IPS-15b (cell line): ENCODE measurements at regions not wholly inside any gene's neighbourhood (a gene's known extent, or its start where the extent isn't known, plus 50 kb on each side); places are given as distances from the start of the nearest gene placed in this dataset.

ENCODE experiments used
- H3K27me3 ChIP-seq: one replicate; pipeline ENCODE4 v1.6.1; 2013; ENCODE audit warnings: low read length; ENCODE audit not compliant: control insufficient read depth, insufficient read depth
- H3K36me3 ChIP-seq: one replicate; pipeline ENCODE4 v1.6.1; 2013; ENCODE audit warnings: low read length; ENCODE audit not compliant: control insufficient read depth, insufficient read depth
- H3K4me1 ChIP-seq: one replicate; pipeline ENCODE4 v1.6.1; 2013; ENCODE audit warnings: mild to moderate bottlenecking, low read length; ENCODE audit not compliant: control insufficient read depth, insufficient read depth
- H3K4me3 ChIP-seq: one replicate; pipeline ENCODE4 v1.5.1; 2013; ENCODE audit warnings: low read depth, low read length
- H3K9ac ChIP-seq: one replicate; pipeline ENCODE4 v1.6.1; 2013; ENCODE audit warnings: low read depth, mild to moderate bottlenecking, low read length
- H3K9me3 ChIP-seq: one replicate; pipeline ENCODE4 v1.6.1; 2013; ENCODE audit warnings: mild to moderate bottlenecking, low read length; ENCODE audit not compliant: control insufficient read depth, insufficient read depth

DNA sequence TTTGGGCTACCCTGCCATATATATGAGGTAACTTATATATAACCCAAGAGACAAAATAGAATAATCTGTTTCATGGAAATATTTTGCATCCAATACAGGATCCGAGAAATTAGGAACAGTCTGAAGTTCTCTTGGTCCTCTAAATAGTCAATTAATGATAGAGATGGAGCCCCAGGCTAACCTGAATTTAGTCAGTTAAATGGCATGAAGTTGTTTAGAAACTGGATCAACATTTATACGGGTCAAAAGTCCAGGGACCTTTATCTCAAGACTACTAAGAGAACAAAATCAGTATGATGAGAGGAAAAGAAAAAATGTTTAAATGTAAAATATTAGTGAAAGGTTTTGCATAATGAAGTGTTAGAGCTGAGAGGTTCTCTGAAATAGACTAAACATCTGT is 303.3 kb upstream of the ACTBL2 start:
- Histone ChIP-seq H3K36me3 (no peaks in the 10 kb centered on the region), H3K4me3 (no peak overlapping the region), H3K27me3 (no peaks in the 10 kb centered on the region)

DNA sequence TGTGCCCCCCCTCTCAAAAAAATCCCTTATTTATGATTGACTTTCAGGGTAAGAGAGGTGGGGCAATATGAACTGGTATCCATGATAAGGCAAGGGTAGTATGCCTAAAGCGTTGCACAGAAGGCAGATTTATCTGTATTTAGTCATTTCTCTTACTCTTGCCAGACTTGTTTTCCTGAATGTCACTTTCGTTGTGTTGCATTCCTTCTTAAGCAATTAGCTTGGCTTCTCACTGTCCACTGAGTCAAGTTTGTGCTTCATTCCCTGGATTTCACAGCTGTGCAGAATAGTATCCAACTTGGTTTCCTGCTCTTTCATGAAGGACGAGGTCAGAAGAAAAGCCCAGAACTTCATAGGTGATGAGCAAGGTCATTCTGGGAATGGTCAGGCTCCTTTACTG is 301.5 kb upstream of the ACTBL2 start:
- H3K36me3 ChIP-seq, result no peaks in the 10 kb centered on the region

More for the DNA sequence above, 303.3 kb upstream of the ACTBL2 start:
- no peak overlapping the region for H3K9ac ChIP-seq
- H3K9me3 ChIP-seq, result no peaks in the 10 kb centered on the region
- H3K4me1 ChIP-seq, result no peaks in the 10 kb centered on the region

DNA sequence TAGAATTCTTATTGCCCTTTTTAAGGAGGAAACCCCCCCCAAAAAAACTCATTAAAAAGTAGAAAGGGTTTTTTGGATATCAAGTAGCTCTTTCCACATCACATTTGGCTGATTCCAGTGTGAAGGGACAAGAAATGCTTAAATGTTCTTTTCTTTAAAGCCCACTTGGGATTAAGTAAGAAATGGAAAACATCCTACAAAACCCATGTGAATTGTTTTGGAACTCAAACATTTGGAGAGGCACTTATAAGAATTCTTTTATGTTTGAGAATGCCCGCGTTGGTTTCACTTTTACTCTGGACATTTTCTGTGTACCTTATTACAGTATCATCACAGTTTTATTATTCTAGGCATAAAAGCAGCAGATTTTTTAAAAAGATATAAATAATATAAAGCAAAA is 301.1 kb upstream of the ACTBL2 start:
- no peaks in the 10 kb centered on the region for H3K4me1 ChIP-seq
- H3K9me3 ChIP-seq, result no peaks in the 10 kb centered on the region
- no peaks in the 10 kb centered on the region for H3K36me3 ChIP-seq
- no peak overlapping the region for H3K4me3 ChIP-seq
- no peaks in the 10 kb centered on the region for H3K27me3 ChIP-seq
- no peak overlapping the region for H3K9ac ChIP-seq

More for the DNA sequence above, 301.5 kb upstream of the ACTBL2 start:
- Histone ChIP-seq H3K4me3 (no peak overlapping the region), H3K9ac (no peak overlapping the region), H3K27me3 (no peaks in the 10 kb centered on the region), H3K9me3 (no peaks in the 10 kb centered on the region), H3K4me1 (no peaks in the 10 kb centered on the region)

DNA sequence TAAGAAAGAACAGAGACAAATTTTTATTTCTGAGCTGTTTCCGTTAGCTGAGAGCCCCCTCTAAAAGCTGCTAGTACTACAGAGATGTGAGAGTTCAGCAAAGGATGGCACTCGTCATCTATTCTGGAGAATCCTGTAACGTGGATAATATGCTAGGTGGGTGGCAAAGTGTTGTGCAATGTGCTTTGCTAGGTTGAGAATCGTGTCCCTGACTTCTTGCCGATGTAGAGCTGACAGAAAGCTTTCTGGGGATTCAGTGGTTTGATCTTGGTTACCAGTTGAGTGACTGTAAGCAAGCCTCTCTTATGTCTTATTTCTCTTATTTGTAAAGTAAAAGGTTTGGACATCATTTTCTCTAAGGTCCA is 298.3 kb upstream of the ACTBL2 start:
- Histone ChIP-seq H3K27me3 (no peaks in the 10 kb centered on the region), H3K4me1 (no peaks in the 10 kb centered on the region), H3K4me3 (no peak overlapping the region), H3K9ac (no peak overlapping the region), H3K36me3 (no peaks in the 10 kb centered on the region), H3K9me3 (no peaks in the 10 kb centered on the region)

DNA sequence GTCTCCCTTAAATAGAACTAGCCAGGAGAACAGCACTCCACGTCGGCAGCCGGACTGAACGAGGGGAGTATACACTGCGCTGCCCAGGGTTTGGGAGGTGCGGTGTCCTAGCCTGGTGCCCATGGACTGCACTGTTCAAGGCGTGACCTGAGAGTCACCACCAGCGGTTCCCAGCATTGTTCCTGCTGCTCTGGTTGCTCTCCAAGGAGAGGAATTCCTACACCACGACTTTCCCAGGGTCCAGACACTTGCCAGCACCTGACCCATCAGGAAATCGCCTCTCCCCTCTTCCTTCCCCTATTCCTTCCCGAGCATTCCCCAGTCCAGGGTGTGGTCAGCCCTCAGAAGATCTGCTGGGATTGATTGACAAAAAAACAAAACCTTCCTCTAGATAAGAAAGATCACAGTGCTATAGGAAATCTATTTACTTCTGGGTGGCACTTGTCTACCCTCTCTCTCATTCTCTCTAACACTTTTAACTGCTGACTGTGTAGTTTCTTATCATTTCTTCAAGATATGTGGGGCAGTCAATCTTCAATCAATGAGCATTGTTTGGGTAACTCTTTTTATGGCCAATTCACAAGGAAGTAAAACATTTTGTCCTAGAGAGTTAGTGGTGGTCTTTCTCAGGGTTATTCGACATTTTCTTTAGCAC is 297.8 kb upstream of the ACTBL2 start:
- no peak overlapping the region for H3K4me3 ChIP-seq

DNA sequence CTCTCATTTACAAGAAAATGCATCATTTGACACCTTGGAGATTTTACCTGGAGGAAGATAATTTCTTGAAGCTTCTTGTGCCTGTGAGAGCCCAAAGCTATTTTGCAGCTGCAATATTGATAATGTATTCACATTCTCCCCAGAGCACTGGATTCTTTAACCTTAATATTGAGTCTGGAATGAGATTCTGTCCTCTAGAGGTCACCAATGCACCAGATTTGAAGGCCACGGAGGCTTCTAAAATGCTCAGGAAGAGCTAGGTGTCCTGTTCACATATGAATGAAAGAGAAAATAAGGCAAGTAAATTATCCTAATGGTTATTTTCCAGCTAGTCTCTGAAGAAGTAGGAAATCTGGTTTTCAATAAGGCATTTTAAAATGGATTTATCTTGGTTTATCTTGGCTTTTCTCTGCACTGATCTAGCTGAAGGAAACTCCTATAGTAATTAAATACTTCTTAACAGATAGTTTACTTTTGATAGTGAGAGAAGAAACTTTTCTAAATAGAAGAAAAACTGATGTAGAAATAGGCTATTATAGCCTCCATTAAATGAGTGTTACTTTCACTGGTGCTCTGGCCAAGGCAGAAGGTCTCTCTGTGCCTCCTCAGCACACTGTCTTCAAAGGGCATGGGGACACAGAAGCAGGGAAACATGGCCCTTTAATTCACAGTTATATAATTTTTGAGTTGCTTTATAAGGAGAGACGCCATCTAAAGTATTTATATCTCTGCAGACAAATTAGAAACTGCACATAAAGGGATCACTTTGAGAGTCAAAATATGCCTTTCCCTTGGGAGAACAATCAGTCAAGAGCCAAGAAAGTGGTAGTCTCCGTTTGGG is 297.0 kb upstream of the ACTBL2 start:
- no peaks in the 10 kb centered on the region for H3K4me1 ChIP-seq
- no peaks in the 10 kb centered on the region for H3K27me3 ChIP-seq
- H3K36me3 ChIP-seq, result no peaks in the 10 kb centered on the region
- H3K9me3 ChIP-seq, result no peaks in the 10 kb centered on the region
- no peak overlapping the region for H3K9ac ChIP-seq
- no peak overlapping the region for H3K4me3 ChIP-seq

More for the DNA sequence above, 297.8 kb upstream of the ACTBL2 start:
- Histone ChIP-seq H3K9me3 (no peaks in the 10 kb centered on the region), H3K9ac (no peak overlapping the region), H3K36me3 (no peaks in the 10 kb centered on the region), H3K4me1 (no peaks in the 10 kb centered on the region), H3K27me3 (no peaks in the 10 kb centered on the region)

DNA sequence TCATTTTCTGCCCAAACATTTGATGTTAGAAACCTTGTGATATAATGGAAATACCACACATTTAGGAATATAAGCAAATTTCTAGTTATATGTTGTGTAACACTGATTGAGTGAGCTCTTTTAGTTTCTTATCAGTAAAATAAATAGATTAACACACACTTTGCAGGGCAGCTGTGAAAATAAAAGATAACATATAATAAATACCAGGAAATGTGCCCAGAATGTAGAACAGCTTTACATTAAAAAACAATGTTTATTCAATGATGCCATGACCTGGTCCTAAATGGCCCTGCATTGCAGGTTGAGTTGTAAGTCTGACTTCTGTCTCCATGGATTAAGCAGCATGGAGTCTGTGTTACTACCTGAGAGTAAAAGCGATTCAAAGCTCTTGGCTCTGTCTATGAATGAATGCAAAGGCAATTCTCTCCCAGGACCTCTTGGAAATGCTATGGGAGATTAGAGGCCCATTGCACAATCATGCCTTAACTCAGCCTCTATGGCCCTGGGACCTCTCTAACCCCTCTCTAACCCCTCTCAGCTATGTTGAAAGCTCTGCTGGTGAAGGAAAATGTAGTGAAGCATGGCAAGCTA is 296.0 kb upstream of the ACTBL2 start:
- Histone ChIP-seq H3K27me3 (no peaks in the 10 kb centered on the region), H3K36me3 (no peaks in the 10 kb centered on the region), H3K4me3 (no peak overlapping the region), H3K9ac (no peak overlapping the region), H3K4me1 (no peaks in the 10 kb centered on the region), H3K9me3 (no peaks in the 10 kb centered on the region)

DNA sequence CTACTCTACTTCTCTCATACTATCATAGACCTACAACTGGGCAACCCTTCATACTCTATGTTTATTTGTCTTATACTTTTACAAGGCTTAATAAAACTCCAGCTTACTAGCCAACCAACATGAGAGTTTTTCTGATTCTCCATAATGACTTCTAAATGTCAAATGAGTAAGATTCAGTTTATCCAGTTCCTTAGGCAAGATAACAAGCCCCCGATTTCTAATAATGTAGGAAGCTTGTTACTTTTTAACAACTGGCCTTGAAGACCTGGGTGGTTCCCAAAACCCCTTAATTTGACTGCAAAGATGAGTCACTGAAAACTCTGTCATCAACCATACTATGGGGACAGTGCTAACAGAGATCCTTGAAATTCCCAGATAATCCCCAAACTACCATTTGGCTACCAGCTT is 294.6 kb upstream of the ACTBL2 start:
- H3K9me3 ChIP-seq, result no peaks in the 10 kb centered on the region
- no peaks in the 10 kb centered on the region for H3K27me3 ChIP-seq
- H3K9ac ChIP-seq, result no peak overlapping the region
- no peaks in the 10 kb centered on the region for H3K4me1 ChIP-seq
- H3K4me3 ChIP-seq, result no peak overlapping the region
- H3K36me3 ChIP-seq, result no peaks in the 10 kb centered on the region

DNA sequence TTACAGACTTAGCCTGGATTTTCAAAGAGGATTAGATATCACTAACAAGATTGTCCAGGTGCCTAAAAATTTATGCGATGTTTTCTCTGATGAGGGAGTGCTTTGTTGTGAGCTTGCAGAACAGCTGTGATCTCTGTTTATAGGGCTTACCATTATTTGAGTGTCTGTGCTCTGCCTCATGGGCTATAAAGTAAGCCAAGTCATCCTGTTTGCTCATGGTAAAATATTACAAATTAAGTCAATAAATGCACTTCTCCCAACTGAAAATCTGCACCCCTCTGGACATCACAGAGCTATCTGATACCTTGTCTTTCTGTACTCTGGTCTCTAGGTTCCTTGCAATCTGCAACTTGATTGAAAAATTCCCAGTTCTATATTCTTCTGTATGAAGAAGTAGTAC is 293.4 kb upstream of the ACTBL2 start:
- Histone ChIP-seq H3K36me3 (no peaks in the 10 kb centered on the region), H3K4me3 (no peak overlapping the region), H3K9ac (no peak overlapping the region), H3K9me3 (no peaks in the 10 kb centered on the region), H3K4me1 (no peaks in the 10 kb centered on the region), H3K27me3 (no peaks in the 10 kb centered on the region)

DNA sequence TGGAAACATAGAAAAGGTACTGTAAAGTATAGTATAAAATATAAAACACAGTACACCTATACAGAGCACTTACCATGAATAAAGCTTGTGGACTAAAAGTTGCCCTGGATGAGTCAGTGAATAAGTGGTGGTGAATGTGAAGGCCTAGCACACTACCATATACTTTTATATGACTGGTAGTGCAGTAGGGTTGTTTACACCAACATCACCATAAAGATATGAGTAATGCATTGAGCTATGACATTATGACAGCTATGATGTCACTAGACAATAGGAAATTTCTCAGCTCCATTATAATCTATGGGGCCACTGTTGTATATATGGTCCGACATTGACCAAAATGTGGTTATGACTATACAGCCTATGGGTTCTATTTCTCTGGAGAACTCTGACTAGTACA is 291.8 kb upstream of the ACTBL2 start:
- H3K36me3 ChIP-seq, result no peaks in the 10 kb centered on the region
- no peak overlapping the region for H3K4me3 ChIP-seq
- H3K9ac ChIP-seq, result no peak overlapping the region
- no peaks in the 10 kb centered on the region for H3K4me1 ChIP-seq
- no peaks in the 10 kb centered on the region for H3K27me3 ChIP-seq
- H3K9me3 ChIP-seq, result no peaks in the 10 kb centered on the region

DNA sequence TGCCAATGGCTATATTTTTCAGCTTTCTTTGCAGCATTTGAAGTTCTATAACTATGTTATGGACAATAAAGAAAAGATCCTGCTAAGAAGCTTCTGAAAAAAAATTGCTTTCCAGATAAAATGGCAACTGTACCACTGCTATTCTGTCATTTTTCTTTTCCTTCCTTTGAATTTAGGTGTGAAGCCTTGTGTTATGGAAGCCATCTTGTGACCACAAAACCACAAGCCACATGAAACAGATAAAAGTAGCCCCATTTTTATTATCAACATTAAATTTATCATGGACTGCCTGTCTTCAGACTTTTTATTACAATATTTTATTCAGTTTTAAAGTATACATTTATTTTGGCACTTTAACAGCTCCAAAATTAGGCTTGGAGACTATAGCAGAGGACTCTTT is 289.9 kb upstream of the ACTBL2 start:
- no peaks in the 10 kb centered on the region for H3K36me3 ChIP-seq
- H3K9me3 ChIP-seq, result no peaks in the 10 kb centered on the region
- H3K27me3 ChIP-seq, result no peaks in the 10 kb centered on the region
- H3K4me1 ChIP-seq, result no peaks in the 10 kb centered on the region
- H3K4me3 ChIP-seq, result no peak overlapping the region
- no peak overlapping the region for H3K9ac ChIP-seq

DNA sequence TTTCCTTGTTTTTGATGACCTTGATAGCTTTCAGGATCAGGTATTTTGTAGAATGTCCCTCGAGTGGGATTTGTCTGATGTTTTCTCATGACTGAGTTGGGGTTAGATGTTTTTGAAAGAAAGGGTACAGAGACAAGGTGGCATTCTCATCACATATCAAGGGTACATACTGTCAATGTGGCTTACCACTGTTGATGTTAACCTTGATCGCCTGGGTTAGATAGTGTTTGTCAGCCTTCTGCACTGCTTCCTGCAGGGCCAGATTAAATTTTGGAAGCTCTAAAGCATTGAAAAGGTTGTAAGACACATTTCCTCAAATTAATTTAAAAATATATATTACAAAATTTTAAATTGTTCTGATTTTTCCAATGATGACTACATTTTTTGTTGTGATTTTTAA is 287.4 kb upstream of the ACTBL2 start:
- H3K4me1 ChIP-seq, result no peaks in the 10 kb centered on the region
- H3K27me3 ChIP-seq, result no peaks in the 10 kb centered on the region
- H3K9me3 ChIP-seq, result no peaks in the 10 kb centered on the region
- no peak overlapping the region for H3K4me3 ChIP-seq
- H3K36me3 ChIP-seq, result no peaks in the 10 kb centered on the region
- no peak overlapping the region for H3K9ac ChIP-seq
